H9 (cell line): ENCODE measurements at regions not wholly inside any gene's neighbourhood (a gene's known extent, or its start where the extent isn't known, plus 50 kb on each side); places are given as distances from the start of the nearest gene placed in this dataset.

Source experiments
- DNase-seq: peaks from one replicate; pipeline ENCODE4 v3.0.0-alpha.2; 2017
- H2AFZ ChIP-seq: one replicate; pipeline ENCODE4 v1.6.1; 2013; ENCODE audit warnings: mild to moderate bottlenecking, low read length, control low read depth, moderate library complexity
- H2AK5ac ChIP-seq: 2 replicates; pipeline ENCODE4 v1.6.1; 2013; ENCODE audit warnings: low read length, control low read depth, mixed read lengths; ENCODE audit not compliant: insufficient read length
- H2BK120ac ChIP-seq: one replicate; pipeline ENCODE4 v1.6.1; 2013; ENCODE audit warnings: low read depth, mild to moderate bottlenecking, low read length, control low read depth, inconsistent platforms; ENCODE audit not compliant: poor library complexity, severe bottlenecking
- H2BK12ac ChIP-seq: 2 replicates; pipeline ENCODE4 v1.6.1; 2013; ENCODE audit warnings: low read length, control low read depth, mixed read lengths, low read depth; ENCODE audit not compliant: insufficient read length
- H2BK15ac ChIP-seq: 2 replicates; pipeline ENCODE4 v1.6.1; 2013; ENCODE audit warnings: low read depth, low read length, control low read depth
- H2BK20ac ChIP-seq: one replicate; pipeline ENCODE4 v1.6.1; 2013; ENCODE audit warnings: low read depth, mild to moderate bottlenecking, low read length, control low read depth, inconsistent platforms; ENCODE audit not compliant: poor library complexity, severe bottlenecking
- H2BK5ac ChIP-seq: 2 replicates; pipeline ENCODE4 v1.6.1; 2013; ENCODE audit warnings: low read length, control low read depth, mixed read lengths; ENCODE audit not compliant: insufficient read length
- H3K14ac ChIP-seq: 2 replicates; pipeline ENCODE4 v1.6.1; 2013; ENCODE audit warnings: low read length, control low read depth; ENCODE audit not compliant: insufficient read depth
- H3K18ac ChIP-seq: 2 replicates; pipeline ENCODE4 v1.6.1; 2013; ENCODE audit warnings: low read depth, mild to moderate bottlenecking, mixed read lengths, low read length, control low read depth; ENCODE audit not compliant: insufficient read length
- H3K23ac ChIP-seq: 2 replicates; pipeline ENCODE4 v1.6.1; 2013; ENCODE audit warnings: low read length, control low read depth, mixed read lengths, low read depth; ENCODE audit not compliant: insufficient read length
- H3K23me2 ChIP-seq: 2 replicates; pipeline ENCODE4 v1.6.1; 2013; ENCODE audit warnings: low read depth, mild to moderate bottlenecking, mixed read lengths, low read length, control low read depth; ENCODE audit not compliant: insufficient read length, poor library complexity, severe bottlenecking
- H3K27ac ChIP-seq: 2 replicates; pipeline ENCODE4 v1.5.1; 2013; ENCODE audit warnings: low read length, control low read depth, mixed read lengths, low read depth; ENCODE audit not compliant: insufficient read length
- H3K27me3 ChIP-seq: 2 replicates; pipeline ENCODE4 v1.6.1; 2013; ENCODE audit warnings: low read length, control low read depth, inconsistent platforms; ENCODE audit not compliant: insufficient read depth
- H3K4ac ChIP-seq: 2 replicates; pipeline ENCODE4 v1.6.1; 2013; ENCODE audit warnings: low read depth, mild to moderate bottlenecking, control low read depth, inconsistent platforms, low read length, moderate library complexity
- H3K4me1 ChIP-seq: 2 replicates; pipeline ENCODE4 v1.6.1; 2013; ENCODE audit warnings: low read length, control low read depth, inconsistent platforms; ENCODE audit not compliant: insufficient read depth
- H3K4me2 ChIP-seq: 2 replicates; pipeline ENCODE4 v1.6.1; 2013; ENCODE audit warnings: low read length, control low read depth, mixed read lengths; ENCODE audit not compliant: insufficient read length, insufficient read depth
- H3K56ac ChIP-seq: 2 replicates; pipeline ENCODE4 v1.6.1; 2013; ENCODE audit warnings: low read depth, mild to moderate bottlenecking, mixed read lengths, low read length, control low read depth; ENCODE audit not compliant: insufficient read length
- H3K79me1 ChIP-seq: 2 replicates; pipeline ENCODE4 v1.6.1; 2013; ENCODE audit warnings: low read depth, mild to moderate bottlenecking, moderate library complexity, low read length, control low read depth, inconsistent platforms; ENCODE audit not compliant: insufficient read depth, poor library complexity, severe bottlenecking
- H3K79me2 ChIP-seq: 2 replicates; pipeline ENCODE4 v1.6.1; 2013; ENCODE audit warnings: low read length, control low read depth, inconsistent platforms; ENCODE audit not compliant: insufficient read depth
- H3K9ac ChIP-seq: 2 replicates; pipeline ENCODE4 v1.6.1; 2013; ENCODE audit warnings: low read length, control low read depth, mixed read lengths; ENCODE audit not compliant: insufficient read length; ENCODE audit errors: extremely low read depth
- H3K9me3 ChIP-seq: one replicate; pipeline ENCODE4 v1.6.1; 2013; ENCODE audit warnings: low read depth, low read length, inconsistent platforms; ENCODE audit not compliant: control insufficient read depth
- H3T11ph ChIP-seq: one replicate; pipeline ENCODE4 v1.6.1; 2013; ENCODE audit warnings: mild to moderate bottlenecking, low read length, control low read depth, inconsistent platforms
- H4K20me1 ChIP-seq: one replicate; pipeline ENCODE4 v1.6.1; 2013; ENCODE audit not compliant: control insufficient read depth, insufficient read length, insufficient read depth
- H4K5ac ChIP-seq: 2 replicates; pipeline ENCODE4 v1.6.1; 2013; ENCODE audit warnings: low read depth, mild to moderate bottlenecking, mixed read lengths, low read length, control low read depth; ENCODE audit not compliant: insufficient read length
- H4K8ac ChIP-seq: replicated peaks from 2 replicates; pipeline ENCODE4 v1.6.1; 2013; ENCODE audit warnings: low read length, control low read depth, mixed read lengths, low read depth; ENCODE audit not compliant: insufficient read length
- H4K91ac ChIP-seq: 2 replicates; pipeline ENCODE4 v1.6.1; 2013; ENCODE audit warnings: low read depth, mild to moderate bottlenecking, moderate library complexity, mixed read lengths, low read length, control low read depth; ENCODE audit not compliant: insufficient read length
- H3K27ac Mint-ChIP-seq, 3 experiments: 2 replicates in 2 of 3; 3 replicates in 1 of 3; pipeline ENCODE4 v1.8.0; 2020 to 2021; ENCODE audit warnings: mixed read lengths in 3 of 3, mild to moderate bottlenecking in 1 of 3, moderate library complexity in 1 of 3
- H3K27me3 Mint-ChIP-seq: 2 replicates; pipeline ENCODE4 v1.8.0; 2021; ENCODE audit warnings: low read depth, mild to moderate bottlenecking, moderate library complexity, mixed read lengths
- H3K36me3 Mint-ChIP-seq, 3 experiments: 2 replicates in 2 of 3; 3 replicates in 1 of 3; pipeline ENCODE4 v1.8.0; 2020 to 2021; ENCODE audit warnings: low read depth in 3 of 3, mixed read lengths in 3 of 3; ENCODE audit not compliant: insufficient read depth in 1 of 3
- H3K4me1 Mint-ChIP-seq, 2 experiments: 2 replicates each; pipeline ENCODE4 v1.8.0; 2020; ENCODE audit warnings: mixed read lengths in 2 of 2
- H3K4me3 Mint-ChIP-seq, 2 experiments: 2 replicates in 1 of 2; 3 replicates in 1 of 2; pipeline ENCODE4 v1.8.0; 2020 to 2021; ENCODE audit warnings: mild to moderate bottlenecking in 2 of 2, mixed read lengths in 2 of 2, moderate library complexity in 1 of 2
- H3K9me3 Mint-ChIP-seq, 2 experiments: 2 replicates in 1 of 2; 3 replicates in 1 of 2; pipeline ENCODE4 v1.8.0; 2020; ENCODE audit warnings: mild to moderate bottlenecking in 2 of 2, mixed read lengths in 2 of 2, moderate library complexity in 1 of 2
- CTCF ChIP-seq: fragments of 200-600 bp; sonication (generic); conservative IDR thresholded peaks from 3 replicates; pipeline ENCODE4 v1.8.0; 2021; ENCODE audit warnings: antibody characterized with exemption, mild to moderate bottlenecking
- WGBS: extraction: QIAGEN DNeasy Blood & Tissue Kit; methylation state at CpG from one replicate; pipeline ENCODE4 v1.1.7; 2013; ENCODE audit warnings: missing lambda C conversion rate, low lambda C conversion rate, mixed read lengths; ENCODE audit not compliant: insufficient read length; ENCODE audit errors: extremely low coverage; 5-methylcytosine and 5-hydroxymethylcytosine counted together

GRCh38 chr2:123688231-123688940 is 336.7 kb upstream of the CNTNAP5 start:
- Histone ChIP-seq H4K5ac (no peak overlapping the region), H2AFZ (no peak overlapping the region), H3K27ac (no peak overlapping the region), H2BK120ac (no peak overlapping the region), H3K4ac (no peak overlapping the region), H3K56ac (no peak overlapping the region), H3K4me2 (no peak overlapping the region), H3K27me3 (no peaks in the 10 kb centered on the region), H4K91ac (no peak overlapping the region), H3K18ac (no peak overlapping the region), H3K23me2 (no peaks in the 10 kb centered on the region), H3T11ph (no peak overlapping the region), H2AK5ac (no peak overlapping the region), H2BK20ac (no peak overlapping the region), H3K79me1 (no peaks in the 10 kb centered on the region), H4K20me1 (no peaks in the 10 kb centered on the region), H2BK15ac (no peak overlapping the region), H3K9me3 (no peaks in the 10 kb centered on the region), H3K9ac (no peak overlapping the region), H3K14ac (no peak overlapping the region), H3K23ac (no peak overlapping the region), H3K4me1 (no peaks in the 10 kb centered on the region; the same call in 1 of the 2 replicates), H2BK12ac (no peak overlapping the region), H2BK5ac (no peak overlapping the region), H4K8ac (no peak overlapping the region), H3K79me2 (no peaks in the 10 kb centered on the region)
- no peak for DNase-seq
- no peak overlapping the region for H3K4me3 Mint-ChIP-seq
- peaks cover 13 to 14% of the 10 kb centered on the region in 2 experiments for H3K4me1 Mint-ChIP-seq
- WGBS: no CpG with 5 or more reads among the region's 16 CpGs
- no peak for TF ChIP-seq CTCF
- peaks cover 8 to 12% (median 8%) of the 10 kb centered on the region in 3 experiments; a peak in 5 of 7 replicates for H3K36me3 Mint-ChIP-seq
- no peaks in the 10 kb centered on the region for H3K27me3 Mint-ChIP-seq
- no peak overlapping the region for H3K27ac Mint-ChIP-seq
- peaks cover 5 to 20% of the 10 kb centered on the region in 2 experiments; a peak in 4 of 5 replicates for H3K9me3 Mint-ChIP-seq
